GM18867 (cell line): ENCODE measurements at regions not wholly inside any gene's neighbourhood (a gene's known extent, or its start where the extent isn't known, plus 50 kb on each side); places are given as distances from the start of the nearest gene placed in this dataset.
"Not testable (repeated sequence)": the region's sequence is repeated elsewhere in the genome, so short reads cannot be mapped to it uniquely, and the experiment has no call there.

ENCODE experiments used
- ATAC-seq: cut with Tn5 transposase; IDR thresholded peaks from one replicate; pipeline ENCODE4 v1.9.1; 2021; ENCODE audit warnings: mild to moderate bottlenecking, moderate library complexity; ENCODE audit not compliant: unreplicated experiment

DNA sequence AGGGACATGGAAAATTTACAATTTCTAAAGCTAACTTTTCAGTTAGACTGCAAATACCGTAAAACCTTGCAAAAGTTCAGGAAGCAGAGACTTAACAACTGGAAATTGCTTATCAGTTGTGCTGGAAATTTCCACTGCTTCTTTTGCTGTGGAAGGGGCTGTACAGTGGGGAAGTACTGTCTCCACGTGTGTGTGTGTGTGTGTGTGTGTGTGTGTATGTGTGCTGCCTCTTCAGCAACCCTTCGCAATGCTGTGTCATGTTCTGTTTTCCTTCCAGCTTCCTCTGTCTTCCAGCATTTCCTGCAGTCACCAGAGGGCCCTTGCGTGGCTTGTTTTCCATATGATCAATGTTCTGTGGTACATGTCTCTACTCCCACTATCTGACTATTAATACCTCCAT lies 87.5 kb upstream of the RANBP3L start:
- no peak for ATAC-seq

DNA sequence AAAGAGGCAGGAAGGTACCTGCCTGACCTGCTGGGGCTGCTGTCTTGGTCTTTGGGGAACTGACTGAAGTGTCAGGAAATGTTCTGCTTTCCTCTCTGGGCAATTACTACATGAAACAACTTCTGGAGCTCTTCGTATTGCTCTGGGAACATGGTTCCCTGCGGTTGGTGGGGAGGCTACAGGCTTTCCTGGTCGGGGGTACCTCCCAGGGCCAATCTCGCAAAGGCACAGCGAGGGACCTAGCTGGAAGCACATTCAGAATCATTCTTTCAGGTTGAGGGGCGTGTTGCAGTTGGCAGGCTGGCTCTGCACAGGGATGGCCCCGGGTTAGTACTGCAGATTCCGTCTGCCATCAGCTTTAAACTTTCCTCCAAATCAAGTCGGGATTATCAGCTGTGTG lies 88.9 kb upstream of the RANBP3L start:
- ATAC-seq = no peak

DNA sequence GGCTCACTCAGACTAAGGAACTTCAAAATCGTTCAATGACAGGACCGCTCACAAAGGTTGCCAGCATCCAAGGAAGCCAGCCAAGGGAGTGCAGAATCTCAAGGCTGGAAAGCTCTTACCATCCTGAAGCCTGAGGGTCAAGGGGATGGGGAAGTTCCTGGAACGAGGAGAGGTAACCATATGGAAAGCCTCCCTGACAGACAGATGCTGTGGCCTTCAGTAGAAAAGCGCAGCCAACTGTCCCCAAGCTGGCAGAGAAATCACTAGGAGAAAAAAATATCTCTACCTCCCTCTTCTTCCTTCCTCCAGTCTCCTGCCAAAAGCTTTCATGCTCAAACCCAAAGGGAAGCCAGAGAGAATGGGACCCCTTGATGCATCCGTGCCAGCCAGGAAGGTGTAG lies 90.5 kb upstream of the RANBP3L start:
- ATAC-seq = no peak

DNA sequence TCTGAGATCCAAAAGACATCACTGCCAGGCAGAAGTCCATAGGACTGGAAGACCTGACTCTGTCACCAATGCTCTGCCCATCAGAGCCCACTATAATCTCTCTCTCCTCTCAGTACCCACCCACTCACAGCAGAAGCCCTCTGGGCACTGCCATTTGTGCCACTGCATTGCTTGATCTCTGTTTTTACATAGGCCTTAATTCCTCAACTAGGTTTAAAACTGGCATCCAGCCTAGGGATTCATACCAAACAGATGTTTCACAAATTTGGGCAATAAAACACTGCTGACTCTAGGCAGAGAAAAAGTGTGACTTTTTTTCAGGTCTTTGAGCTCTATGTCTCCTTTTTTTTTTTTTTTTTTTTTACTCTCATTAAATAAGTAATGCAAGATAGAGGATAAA lies 91.1 kb upstream of the RANBP3L start:
- no peak for ATAC-seq

DNA sequence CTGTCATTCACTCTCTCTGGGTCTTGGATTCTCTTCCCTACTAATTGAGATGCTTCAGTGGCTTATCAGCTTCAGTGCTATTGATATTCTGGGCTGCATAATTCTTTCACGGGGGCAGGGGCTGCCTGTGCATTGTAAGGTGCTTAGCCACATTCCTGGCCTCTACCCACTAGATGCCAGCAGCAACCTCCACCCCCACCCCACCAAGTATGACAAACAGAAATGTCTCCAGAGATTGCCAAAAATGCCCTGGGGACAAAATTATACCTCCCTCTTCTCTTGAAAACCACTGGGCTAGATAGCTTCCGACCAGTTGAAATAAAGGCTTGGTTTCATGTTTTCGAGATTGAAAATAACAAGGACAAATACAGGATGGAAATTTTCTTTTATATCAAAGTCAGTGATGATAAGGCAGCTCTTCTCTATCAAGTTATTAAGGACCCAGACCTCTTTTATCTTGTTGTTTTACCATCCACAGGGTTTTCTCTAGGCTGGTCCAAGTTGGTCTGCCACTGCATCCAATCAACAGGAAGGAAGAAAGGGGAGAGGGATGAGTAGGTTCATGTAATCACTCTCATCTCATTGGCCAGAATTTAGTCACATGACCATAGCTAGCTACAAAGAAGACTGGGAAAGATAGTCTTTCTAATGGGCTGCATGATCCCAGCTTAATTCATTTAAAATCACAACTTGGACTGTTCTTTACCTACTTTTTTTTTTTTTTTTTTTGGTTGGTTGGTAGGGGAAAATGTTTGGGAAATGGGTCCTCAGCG lies 92.1 kb upstream of the RANBP3L start:
- ATAC-seq = no peak

DNA sequence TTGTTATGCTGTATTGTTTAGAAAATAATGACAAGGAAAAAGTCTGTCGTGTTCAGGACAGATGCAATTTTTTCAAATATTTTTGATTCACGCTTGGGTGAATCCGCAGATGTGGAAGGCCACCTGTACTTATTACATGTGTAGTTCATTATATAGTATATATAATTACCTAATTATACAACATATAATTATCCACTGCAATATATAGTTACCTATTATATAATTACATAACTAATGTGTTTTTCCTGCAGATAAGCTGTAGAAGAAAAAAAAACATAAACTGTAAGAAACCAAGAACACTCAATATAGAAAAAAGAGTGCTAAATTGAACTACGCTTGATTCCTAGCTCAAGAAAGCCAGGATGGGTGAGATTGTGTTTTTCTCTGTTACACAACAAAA lies 93.6 kb upstream of the RANBP3L start:
- ATAC-seq = no peak

DNA sequence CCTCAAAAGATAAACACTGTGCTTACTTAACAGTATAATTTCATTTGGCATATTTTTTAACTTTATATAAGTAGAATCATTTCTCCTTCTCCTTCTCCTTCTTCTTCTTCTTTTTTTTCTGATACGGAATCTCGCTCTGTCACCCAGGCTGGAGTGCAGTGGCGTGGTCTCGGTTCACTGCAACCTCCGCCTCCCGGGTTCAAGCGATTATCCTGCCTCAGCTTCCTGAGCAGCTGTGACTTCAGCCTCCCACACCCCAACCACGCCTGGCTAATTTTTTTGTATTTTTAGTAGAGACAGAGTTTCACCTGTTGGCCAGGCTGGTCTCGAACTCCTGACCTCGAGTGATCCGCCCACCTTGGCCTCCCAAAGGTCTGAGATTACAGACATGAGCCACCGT lies 94.2 kb upstream of the RANBP3L start:
- ATAC-seq = not testable (repeated sequence)

DNA sequence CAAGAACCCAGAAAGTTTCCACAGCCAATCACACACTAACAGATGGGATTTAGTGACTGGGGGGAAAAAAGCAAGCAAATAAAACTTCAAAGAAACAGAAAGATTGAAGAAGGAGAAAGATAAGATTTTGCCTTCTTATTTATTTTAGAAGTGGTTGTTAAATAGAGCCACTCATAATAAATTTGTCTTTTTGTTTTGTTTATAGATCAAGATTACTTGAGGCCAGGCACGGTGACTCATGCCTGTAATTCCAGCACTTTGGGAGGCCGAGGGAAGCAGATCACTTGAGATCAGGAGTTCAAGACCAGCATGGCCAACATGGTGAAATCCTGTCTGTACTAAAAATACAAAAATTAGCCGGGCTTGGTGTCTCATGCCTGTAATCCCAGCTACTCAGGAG lies 94.9 kb upstream of the RANBP3L start:
- no peak for ATAC-seq

DNA sequence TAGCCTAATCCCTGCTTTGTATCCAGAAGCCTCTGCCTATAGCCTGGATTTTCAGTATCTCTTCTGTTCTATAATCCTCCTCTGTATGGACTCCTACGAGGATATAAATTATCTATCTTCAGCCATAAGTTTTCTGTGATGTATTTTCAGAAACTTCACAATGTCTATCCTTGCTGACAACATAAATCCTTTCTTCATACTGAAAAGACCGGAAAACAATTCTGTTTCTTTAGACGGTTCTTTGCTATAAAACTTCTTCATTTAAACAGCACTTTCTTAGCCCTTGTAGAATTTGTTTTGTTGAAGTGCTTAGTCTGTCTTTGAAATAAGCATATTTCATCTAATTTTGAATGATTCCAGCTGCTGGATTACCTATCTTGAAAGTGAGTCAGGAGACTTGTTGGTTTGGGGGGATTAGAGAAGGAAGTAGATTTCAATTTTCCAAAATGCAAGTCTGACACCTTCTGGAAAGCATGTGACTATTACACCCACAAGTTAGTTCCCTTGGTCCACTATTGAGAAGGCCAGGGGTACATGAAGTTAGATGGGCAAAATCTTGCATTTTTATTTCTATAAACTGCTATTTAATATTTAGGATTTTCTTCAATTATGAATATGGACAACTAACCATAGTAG lies 96.3 kb upstream of the RANBP3L start:
- no peak for ATAC-seq

DNA sequence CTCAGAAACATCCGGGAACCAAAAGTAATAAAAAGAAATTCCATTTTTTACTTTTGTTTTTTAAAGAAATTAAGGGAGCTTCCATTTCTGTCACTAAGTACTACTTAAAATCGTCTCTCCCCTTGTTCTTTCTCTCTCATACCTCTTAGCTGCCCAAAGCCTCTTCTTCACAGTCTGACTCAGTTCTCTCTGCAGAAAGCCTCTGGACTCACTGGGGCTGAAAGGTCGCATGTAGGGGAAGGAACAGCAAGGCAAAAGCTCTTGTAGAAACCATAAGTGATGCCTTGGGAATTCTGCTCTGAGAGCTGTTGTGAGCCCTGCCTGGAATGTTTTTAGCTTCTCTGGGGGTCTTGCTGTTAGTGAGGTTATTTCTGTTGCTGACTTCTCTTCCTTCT lies 100.8 kb upstream of the RANBP3L start:
- no peak for ATAC-seq

DNA sequence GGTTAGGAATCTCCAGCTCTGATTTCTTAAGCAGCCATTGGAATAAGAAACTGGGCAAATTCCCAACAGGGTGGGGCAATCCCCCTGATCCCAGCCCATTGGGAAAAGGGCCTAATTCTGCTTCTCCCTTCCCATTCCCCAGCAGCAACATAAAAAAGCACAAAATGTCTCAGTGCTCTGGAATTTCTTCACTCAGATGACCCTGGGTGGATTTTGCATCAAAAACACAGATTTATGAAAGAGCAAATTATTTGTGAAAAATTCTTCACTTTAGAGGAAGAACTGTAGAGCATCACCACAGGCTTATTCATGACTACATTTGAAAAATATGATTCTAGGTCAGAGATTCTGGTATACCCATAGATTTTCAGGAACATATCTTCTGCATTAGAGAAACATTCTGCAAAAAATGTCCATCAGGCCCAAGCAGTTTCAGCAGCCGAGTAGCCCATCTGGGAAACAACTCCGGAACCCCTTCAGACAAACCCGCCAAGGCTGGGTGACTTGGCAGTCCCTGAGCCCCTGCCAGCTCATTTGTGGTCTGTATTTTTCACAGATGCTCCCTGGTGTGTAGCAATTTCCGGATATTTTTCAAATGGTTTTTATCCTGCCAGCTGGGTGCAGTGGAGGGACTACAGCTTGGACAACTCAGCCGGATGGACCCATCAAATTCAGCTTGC lies 102.1 kb upstream of the RANBP3L start:
- ATAC-seq = no peak

DNA sequence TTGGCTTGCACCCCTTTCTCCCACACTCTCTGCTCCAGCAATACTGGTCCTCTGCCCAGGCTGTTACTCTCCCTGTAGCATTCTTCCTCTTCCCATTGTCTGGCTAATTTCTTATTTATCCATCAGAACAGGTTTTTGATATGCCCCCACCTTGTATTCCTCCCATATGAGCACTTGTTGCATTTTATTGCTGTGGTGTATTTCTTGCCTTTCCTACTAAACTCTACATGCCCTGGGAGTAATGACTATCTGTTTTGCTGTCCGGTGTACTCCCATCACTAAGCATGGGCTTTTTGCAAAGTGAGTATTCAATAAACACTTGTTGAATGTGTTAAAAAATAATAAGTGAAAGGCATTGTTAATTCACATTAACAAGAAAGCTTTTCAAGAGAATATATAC lies 104.3 kb upstream of the RANBP3L start:
- ATAC-seq = no peak

DNA sequence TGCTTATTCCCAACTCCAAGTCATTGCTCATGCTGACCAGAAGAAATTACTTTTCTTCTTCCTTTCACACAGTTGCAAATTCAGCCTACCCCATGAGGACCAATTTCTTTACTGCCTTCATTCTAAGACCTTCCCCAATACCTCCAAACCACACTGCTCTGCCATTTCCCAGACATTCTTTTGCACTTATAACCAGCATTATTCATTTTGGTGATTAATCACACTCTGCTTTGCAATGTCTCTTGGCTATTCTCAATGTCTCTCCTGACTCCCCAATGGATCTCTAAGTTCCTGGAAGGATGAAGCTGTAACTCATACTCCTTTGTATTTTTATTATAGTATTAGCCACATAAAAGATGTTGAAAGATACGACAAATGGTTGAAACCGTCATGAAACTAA lies 105.7 kb upstream of the RANBP3L start:
- no peak for ATAC-seq

DNA sequence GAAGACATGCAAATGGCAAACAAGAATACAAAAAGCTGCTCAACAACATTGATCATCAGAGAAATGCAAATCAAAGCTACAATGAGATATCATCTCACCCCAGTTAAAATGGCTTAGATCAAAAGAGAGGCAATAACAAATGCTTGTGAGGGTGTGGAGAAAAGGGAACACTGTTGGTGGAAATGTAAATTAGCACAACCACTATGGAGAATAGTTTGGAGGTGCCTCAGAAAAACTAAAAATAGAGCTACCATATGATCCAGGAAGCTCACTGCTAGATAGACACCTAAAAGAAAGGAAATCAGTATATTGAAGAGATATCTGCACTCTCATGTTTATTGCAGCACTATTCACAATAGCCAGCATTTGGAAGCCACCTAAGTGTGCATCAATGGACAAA lies 108.0 kb upstream of the RANBP3L start:
- ATAC-seq = not testable (repeated sequence)

DNA sequence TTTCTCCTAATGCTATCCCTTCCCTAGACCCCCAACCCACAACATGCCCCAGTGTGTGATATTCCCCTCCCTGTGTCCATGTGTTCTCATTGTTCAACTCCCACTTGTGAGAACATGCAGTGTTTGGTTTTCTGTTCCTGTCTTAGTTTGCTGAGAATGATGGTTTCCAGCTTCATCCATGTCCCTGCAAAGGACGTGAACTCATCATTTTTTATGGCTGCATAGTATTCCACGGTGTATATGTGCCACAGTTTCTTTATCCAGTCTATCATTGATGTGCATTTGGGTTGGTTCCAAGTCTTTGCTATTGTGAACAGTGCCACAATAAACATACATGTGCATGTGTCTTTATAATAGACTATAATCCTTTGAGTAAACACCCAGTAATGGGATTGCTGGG lies 109.0 kb upstream of the RANBP3L start:
- ATAC-seq = not testable (repeated sequence)

DNA sequence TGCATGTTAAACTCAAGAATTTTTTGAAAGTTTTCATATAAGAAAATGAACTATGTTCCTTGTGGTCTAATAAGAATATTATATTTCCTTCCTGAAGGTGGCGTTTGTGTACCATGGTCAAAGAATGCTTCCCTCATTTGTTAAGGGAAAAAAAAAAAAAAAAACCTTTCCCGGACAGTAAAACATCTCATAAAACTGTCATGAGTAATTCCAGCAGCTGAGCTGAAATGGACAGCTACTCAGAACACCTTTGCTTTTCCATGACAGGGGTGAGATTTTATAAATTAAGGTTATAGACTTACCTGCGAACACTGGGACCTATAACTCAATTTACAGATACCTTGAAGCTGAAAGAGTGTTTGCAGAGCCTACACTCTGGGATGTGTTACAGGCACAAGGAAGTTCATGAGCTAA lies 113.2 kb upstream of the RANBP3L start:
- ATAC-seq = no peak

DNA sequence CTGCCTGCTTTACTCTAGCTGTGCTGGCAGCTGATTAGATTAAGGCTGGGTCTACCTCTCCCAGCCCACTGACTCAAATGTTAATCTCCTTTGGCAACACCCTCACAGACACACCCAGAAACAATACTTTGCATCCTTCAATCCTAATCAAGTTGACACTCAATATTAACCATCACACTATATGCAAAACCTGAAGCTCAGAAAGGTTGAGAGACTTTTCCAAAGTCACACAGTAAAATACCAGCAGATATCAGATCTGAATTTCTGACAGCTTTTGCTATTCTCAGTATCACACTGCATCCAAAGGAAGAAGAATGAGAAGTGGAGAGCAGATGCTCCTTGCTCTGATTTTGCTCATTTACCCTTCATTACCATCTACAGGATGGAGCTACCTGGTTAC lies 114.9 kb upstream of the RANBP3L start:
- no peak for ATAC-seq

DNA sequence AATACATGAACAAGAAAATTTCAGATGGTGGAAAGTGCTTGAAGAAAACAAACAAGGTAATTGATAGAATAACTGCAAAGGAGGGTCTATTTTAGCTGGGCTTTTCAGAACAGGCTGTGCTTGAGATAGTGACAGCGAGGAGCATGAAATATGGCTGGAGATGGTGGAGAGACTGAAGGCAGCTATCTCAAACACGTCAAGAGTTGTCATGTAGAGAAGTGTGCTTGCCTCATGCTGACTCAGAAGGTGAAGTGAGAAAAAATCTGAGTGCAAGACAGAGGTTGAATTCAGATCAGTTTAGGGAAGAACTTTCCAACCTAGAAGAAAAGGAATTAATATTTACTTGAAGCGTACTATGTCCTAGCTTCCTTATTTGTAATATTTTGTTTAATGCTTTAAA lies 115.5 kb upstream of the RANBP3L start:
- ATAC-seq = no peak

DNA sequence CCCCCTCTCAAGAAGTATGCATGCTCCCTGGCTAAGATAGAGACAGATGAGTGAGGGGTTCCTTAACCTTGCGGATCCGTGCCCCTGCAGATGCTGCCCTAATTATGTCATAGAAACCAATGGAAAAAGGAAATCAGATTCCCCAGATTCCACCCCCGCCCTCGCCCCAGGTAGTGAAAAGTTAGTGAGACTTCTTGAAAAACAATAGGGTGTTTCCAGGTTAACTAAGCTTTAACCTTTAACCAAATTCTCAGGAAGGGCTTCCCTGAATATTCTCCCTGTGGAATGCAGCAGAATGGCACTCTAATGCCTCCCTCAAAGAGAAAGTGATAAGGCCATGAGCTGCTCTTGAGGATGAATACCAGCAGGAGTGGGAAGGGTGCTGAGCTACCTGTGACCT lies 116.0 kb upstream of the RANBP3L start:
- ATAC-seq = no peak

DNA sequence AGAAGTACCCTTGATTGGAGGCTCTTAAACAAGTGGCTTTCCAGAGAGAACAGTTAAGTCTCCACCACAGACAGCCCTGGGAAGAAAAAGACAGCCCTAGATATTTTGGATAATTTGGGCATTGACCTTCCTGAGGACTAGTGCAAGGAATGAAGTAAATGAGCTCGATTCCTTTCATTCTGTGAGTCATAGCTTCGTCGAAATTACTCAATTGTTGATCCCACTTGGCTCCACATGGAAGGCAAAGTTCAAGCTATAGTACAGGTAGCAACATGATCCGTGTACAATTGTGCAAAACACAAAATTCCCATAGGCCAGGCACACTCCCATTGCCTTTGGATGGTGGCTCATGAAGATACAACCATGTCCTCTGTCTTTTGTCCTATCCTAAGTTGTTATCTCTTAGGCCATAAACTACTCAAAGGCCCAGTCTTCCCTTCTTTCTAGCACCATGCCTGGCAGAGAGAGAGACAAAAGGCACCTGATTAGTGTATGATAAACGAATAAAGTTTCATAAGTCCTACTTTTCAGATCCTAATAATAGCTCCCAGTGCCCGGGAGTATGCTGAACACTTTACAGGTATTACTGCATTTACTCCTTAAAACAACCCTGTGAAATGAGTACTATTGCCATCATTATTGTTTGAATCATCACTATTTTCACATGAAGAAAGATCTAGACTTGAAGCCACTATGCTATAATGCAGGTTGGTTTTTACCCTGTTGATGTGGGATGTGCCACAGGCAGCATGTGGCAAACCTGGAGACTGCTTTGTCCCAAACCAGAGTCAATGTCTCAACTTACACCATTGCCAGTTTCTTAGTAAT lies 116.7 kb upstream of the RANBP3L start:
- ATAC-seq = no peak

DNA sequence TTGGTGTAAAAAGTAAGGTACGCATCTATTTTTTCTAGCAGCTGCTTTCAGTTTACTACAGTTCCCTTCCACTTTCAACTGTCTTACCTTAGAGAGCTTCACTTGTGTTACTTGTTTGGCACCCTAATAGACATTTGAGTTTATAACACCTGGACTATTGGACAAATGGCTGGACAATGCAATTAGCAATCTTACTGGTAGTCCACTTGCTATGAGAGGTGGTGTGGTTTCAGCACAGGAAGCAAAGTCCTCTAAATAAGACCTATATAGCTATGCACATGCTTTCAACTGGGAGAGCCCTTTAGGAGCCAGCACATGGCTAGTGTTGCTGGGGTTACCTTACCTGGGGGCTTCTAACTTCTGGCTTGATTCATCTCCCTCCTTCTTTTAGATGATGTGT lies 119.6 kb upstream of the RANBP3L start:
- no peak for ATAC-seq
